ENCODE measurements at regions not wholly inside any gene's neighbourhood (a gene's known extent, or its start where the extent isn't known, plus 50 kb on each side); places are given as distances from the start of the nearest gene placed in this dataset.

DNA sequence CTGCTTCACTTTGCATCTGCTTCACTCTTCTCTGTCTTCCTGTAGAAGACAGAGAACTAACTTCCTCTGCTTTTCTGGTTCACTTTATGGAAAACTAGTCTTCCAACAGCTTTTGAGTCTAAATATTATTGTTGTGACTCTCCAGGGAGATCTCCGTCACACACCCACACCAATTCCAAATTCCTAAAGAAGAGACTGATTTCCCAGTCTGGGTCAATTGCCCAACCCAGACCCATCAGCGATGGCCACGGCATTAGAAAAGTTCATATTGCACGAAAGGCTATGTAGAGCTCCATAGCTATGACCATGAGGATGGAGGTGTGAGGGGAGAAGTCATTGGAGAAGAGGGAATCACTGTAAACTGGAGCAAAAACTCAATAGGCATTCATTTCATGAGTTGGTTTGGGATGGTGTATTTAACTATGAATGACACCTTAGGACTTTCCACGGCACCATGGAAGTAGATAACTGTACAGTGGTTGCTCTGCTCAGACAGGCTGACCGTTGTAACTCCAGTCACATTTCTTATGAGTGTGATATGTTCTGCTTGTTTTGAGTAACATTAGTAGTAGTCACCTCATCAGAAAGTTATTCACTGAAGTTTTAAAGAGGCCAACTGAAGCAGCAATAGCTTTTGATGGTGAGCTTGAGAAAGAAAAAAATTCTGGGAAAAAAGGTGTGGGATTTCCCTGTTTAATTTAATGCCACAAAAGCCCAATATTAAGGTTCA lies 78.1 kb upstream of the MAMDC2 start:
- no peak overlapping the region for H3K4me3 ChIP-seq
- no peaks in the 10 kb centered on the region for H3K27me3 ChIP-seq (ENCODE audit: insufficient read depth in 3 of 3, low read length in 2 of 3)
- DNase-seq (no peak), ATAC-seq (no peak)
- TF ChIP-seq, protein P1, sequence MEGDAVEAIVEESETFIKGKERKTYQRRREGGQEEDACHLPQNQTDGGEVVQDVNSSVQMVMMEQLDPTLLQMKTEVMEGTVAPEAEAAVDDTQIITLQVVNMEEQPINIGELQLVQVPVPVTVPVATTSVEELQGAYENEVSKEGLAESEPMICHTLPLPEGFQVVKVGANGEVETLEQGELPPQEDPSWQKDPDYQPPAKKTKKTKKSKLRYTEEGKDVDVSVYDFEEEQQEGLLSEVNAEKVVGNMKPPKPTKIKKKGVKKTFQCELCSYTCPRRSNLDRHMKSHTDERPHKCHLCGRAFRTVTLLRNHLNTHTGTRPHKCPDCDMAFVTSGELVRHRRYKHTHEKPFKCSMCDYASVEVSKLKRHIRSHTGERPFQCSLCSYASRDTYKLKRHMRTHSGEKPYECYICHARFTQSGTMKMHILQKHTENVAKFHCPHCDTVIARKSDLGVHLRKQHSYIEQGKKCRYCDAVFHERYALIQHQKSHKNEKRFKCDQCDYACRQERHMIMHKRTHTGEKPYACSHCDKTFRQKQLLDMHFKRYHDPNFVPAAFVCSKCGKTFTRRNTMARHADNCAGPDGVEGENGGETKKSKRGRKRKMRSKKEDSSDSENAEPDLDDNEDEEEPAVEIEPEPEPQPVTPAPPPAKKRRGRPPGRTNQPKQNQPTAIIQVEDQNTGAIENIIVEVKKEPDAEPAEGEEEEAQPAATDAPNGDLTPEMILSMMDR (IDR thresholded peaks at IDR 0.05) = no peak
- WGBS, 3 donors = 81 to 92% (median 87%) methylated on average over 6 of the region's 6 CpGs
- H3K36me3 ChIP-seq (ENCODE audit: insufficient read depth in 1 of 2, low read depth in 1 of 2) = no peaks in the 10 kb centered on the region
- no peaks in the 10 kb centered on the region for H3K4me1 ChIP-seq
- intact Hi-C loops (cut with DNase I) = no loop called here
- no peak overlapping the region for H3K27ac ChIP-seq
- no peaks in the 10 kb centered on the region for H3K9me3 ChIP-seq

DNA sequence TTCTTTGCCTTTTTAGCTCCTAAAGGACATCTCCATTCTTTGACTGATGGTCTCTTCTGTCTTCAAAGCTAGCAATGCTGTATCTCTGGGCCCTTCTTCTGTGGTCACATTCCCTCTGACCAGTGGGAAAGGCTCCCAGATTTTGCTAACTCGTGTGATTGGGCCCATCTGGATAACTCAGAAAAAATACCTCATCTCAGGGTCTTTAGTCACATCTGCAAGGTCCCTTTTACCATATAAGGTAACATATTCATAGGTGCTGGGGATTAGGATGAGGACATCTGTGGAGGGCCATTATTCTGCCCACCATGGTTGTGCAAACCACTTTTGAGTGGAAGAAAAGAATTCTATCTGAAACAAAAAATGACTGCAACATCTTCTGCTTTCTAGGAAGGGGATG lies 76.3 kb upstream of the MAMDC2 start:
- ATAC-seq = no peak
- WGBS, 3 donors = 50 to 59% (median 57%) methylated on average over 1 of the region's 1 CpG
- Histone ChIP-seq H3K27ac (no peak overlapping the region), H3K9me3 (no peaks in the 10 kb centered on the region), H3K4me3 (no peak overlapping the region), H3K4me1 (no peaks in the 10 kb centered on the region), H3K36me3 (ENCODE audit: insufficient read depth in 1 of 2, low read depth in 1 of 2) (no peaks in the 10 kb centered on the region), H3K27me3 (ENCODE audit: insufficient read depth in 3 of 3, low read length in 2 of 3) (no peaks in the 10 kb centered on the region)
- TF ChIP-seq, protein P1 (IDR thresholded peaks at IDR 0.05) = no peak
- intact Hi-C loops (cut with DNase I) = no loop called here
- no peak for DNase-seq

DNA sequence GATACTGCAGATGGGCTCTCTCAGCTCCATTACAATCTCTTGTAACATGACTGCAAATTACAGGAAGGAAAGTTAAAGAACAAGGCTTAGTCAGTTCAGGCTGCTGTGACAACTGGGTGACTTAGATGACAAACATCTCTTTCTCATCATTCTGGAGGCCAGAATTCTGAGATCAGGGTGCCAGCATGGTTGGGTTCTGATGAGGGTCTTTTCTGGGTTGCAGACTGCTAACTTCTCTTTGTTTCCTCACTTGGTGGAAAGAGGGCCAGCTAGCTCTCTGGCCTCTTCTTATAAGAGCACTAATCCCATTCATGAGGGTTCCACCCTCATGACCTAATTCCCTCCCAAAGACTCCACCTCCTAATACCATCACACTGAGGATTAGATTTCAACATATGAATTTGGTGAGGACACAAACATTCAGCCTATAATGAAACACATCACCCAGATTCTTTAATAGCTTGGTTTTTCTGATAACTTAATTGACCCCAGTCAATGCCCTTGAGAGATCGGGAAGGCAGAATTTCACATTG lies 73.6 kb upstream of the MAMDC2 start:
- no peaks in the 10 kb centered on the region for H3K36me3 ChIP-seq (ENCODE audit: insufficient read depth in 1 of 2, low read depth in 1 of 2)
- H3K4me1 ChIP-seq = no peaks in the 10 kb centered on the region
- no peaks in the 10 kb centered on the region for H3K27me3 ChIP-seq (ENCODE audit: insufficient read depth in 3 of 3, low read length in 2 of 3)
- WGBS, 3 donors = 97% methylated on average over 1 of the region's 1 CpG
- no peak overlapping the region for H3K27ac ChIP-seq
- intact Hi-C loops (cut with DNase I) = loop anchor here (2.0 to 5.0 kb wide), 3 partner anchors 143 to 632 kb away; no protein-coding TSS in a partner anchor
- H3K9me3 ChIP-seq = no peaks in the 10 kb centered on the region
- H3K4me3 ChIP-seq = no peak overlapping the region
- DNase-seq = no peak
- TF ChIP-seq, protein P1 (IDR thresholded peaks at IDR 0.05) = no peak
- no peak for ATAC-seq

DNA sequence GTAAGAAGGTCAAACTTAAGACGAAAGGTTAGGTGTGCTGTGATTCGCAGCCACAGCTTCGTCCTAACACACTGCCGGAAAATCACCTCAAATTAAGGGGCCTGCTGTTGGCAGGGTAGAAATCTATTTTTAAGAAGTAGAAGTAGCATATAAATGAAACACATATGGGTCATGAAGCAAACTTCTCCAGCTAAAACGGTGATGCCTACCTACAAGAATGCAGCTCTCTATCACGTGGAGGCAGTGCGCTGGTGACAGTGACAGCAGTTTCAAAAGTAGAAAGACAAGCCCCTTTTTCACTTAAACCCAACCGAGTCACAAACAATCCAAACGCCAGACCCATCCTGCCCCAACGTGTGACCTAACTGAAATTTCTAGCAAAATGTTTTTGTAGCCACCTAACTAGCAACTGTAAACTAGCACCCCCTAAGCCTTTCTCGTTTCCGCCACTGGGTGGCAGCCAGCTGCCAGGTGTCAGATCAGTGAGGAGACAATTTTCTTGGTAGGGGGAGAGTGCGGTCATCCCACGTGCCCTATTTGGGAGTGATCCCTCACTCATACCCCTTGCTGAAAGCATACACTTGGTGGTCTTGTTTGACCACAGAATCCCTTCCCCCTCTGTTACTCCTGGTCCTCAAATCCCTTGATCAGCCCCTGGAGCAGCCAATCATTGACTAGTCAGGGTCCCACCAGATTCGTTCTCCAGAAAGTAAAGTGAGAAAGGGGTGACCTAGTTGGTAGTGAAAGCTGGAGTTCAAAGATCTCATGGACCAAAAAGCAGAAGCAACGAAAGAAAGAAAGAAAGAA lies 71.8 kb upstream of the MAMDC2 start:
- WGBS, 3 donors = 44 to 48% (median 44%) methylated on average over 16 of the region's 16 CpGs
- DNase-seq (peak; percentile 71 to 86), ATAC-seq (peak; percentile 74 to 92 (median 78))
- Histone ChIP-seq H3K27me3 (ENCODE audit: insufficient read depth in 3 of 3, low read length in 2 of 3) (no peaks in the 10 kb centered on the region), H3K4me3 (no peak overlapping the region), H3K9me3 (no peaks in the 10 kb centered on the region), H3K36me3 (ENCODE audit: insufficient read depth in 1 of 2, low read depth in 1 of 2) (no peaks in the 10 kb centered on the region), H3K4me1 (no peaks in the 10 kb centered on the region), H3K27ac (no peak overlapping the region)
- TF ChIP-seq, protein P1 (IDR thresholded peaks at IDR 0.05) = peak; percentile 89
- intact Hi-C loops (cut with DNase I) = loop anchor here (2.0 to 5.0 kb wide), 5 partner anchors 139 to 630 kb away; no protein-coding TSS in a partner anchor

All from psoas muscle (tissue), 7 donors.